Memory B cell (primary cell): ENCODE measurements at regions not wholly inside any gene's neighbourhood (a gene's known extent, or its start where the extent isn't known, plus 50 kb on each side); places are given as distances from the start of the nearest gene placed in this dataset.
"Not testable (repeated sequence)": the region's sequence is repeated elsewhere in the genome, so short reads cannot be mapped to it uniquely, and the experiment has no call there.

Source experiments
- ATAC-seq: fragments of 150-1000 bp; cut with Tn5 transposase; 2 replicates; pipeline ENCODE4 v1.10.0; 2021; ENCODE audit warnings: low read depth, mild to moderate bottlenecking, moderate library complexity
- DNase-seq, 2 donors: peaks; one replicate each; pipeline ENCODE4 v3.0.0; 2022; ENCODE audit warnings: low spot score in 2 of 2
- H3K27ac Mint-ChIP-seq: one replicate; pipeline ENCODE4 v1.8.0; 2022; ENCODE audit warnings: mild to moderate bottlenecking, moderate library complexity, mixed read lengths
- H3K27me3 Mint-ChIP-seq: one replicate; pipeline ENCODE4 v1.8.0; 2022; ENCODE audit warnings: mixed read lengths
- H3K36me3 Mint-ChIP-seq: one replicate; pipeline ENCODE4 v1.8.0; 2022; ENCODE audit warnings: mild to moderate bottlenecking, mixed read lengths
- H3K4me1 Mint-ChIP-seq: one replicate; pipeline ENCODE4 v1.8.0; 2022; ENCODE audit warnings: mixed read lengths
- H3K4me3 Mint-ChIP-seq: one replicate; pipeline ENCODE4 v1.8.0; 2022; ENCODE audit warnings: mild to moderate bottlenecking, moderate library complexity, mixed read lengths
- H3K9me3 Mint-ChIP-seq: one replicate; pipeline ENCODE4 v1.8.0; 2022; ENCODE audit warnings: mixed read lengths

- Mint-ChIP-seq H3K36me3 (no peaks in the 10 kb centered on the region), H3K9me3 (peaks cover 3% of the 10 kb centered on the region), H3K27me3 (peaks cover 8% of the 10 kb centered on the region), H3K27ac (no peak overlapping the region), H3K4me1 (no peaks in the 10 kb centered on the region), H3K4me3 (no peak overlapping the region)
- ATAC-seq (no peak), DNase-seq (no peak)
These were observed 56.4 kb downstream of the FOXF2 start for GRCh38 chr6:1445650-1446330.

- DNase-seq = no peak
- ATAC-seq = no peak
- no peaks in the 10 kb centered on the region for H3K36me3 Mint-ChIP-seq
- no peak overlapping the region for H3K4me3 Mint-ChIP-seq
- no peak overlapping the region for H3K27ac Mint-ChIP-seq
- H3K9me3 Mint-ChIP-seq = peaks cover 3% of the 10 kb centered on the region
- H3K27me3 Mint-ChIP-seq = peaks cover 10% of the 10 kb centered on the region
- no peaks in the 10 kb centered on the region for H3K4me1 Mint-ChIP-seq
These were observed 60.5 kb downstream of the FOXF2 start for GRCh38 chr6:1449896-1450295.

- ATAC-seq (no peak), DNase-seq (no peak)
- H3K4me1 Mint-ChIP-seq = no peaks in the 10 kb centered on the region
- peaks cover 16% of the 10 kb centered on the region for H3K27me3 Mint-ChIP-seq
- H3K9me3 Mint-ChIP-seq = peaks cover 3% of the 10 kb centered on the region
- no peak overlapping the region for H3K4me3 Mint-ChIP-seq
- H3K27ac Mint-ChIP-seq = no peak overlapping the region
- H3K36me3 Mint-ChIP-seq = no peaks in the 10 kb centered on the region
These were observed 63.6 kb downstream of the FOXF2 start for GRCh38 chr6:1453024-1453423.

- not testable (repeated sequence) for H3K4me3 Mint-ChIP-seq, H3K36me3 Mint-ChIP-seq, H3K9me3 Mint-ChIP-seq, ATAC-seq, H3K27ac Mint-ChIP-seq, H3K27me3 Mint-ChIP-seq, DNase-seq, H3K4me1 Mint-ChIP-seq
These were observed 67.4 kb downstream of the FOXF2 start for GRCh38 chr6:1456816-1457215.

GRCh38 chr6:1461207-1461606 is 71.8 kb downstream of the FOXF2 start:
- Mint-ChIP-seq H3K27ac (no peak overlapping the region), H3K9me3 (no peaks in the 10 kb centered on the region), H3K36me3 (no peaks in the 10 kb centered on the region), H3K4me1 (no peaks in the 10 kb centered on the region), H3K27me3 (peaks cover 1% of the 10 kb centered on the region), H3K4me3 (no peak overlapping the region)
- no peak for DNase-seq
- no peak for ATAC-seq

GRCh38 chr6:1461736-1462135 is 72.4 kb downstream of the FOXF2 start:
- H3K36me3 Mint-ChIP-seq = no peaks in the 10 kb centered on the region
- H3K4me1 Mint-ChIP-seq = no peaks in the 10 kb centered on the region
- H3K9me3 Mint-ChIP-seq = no peaks in the 10 kb centered on the region
- H3K27me3 Mint-ChIP-seq = peaks cover 5% of the 10 kb centered on the region
- no peak for ATAC-seq
- no peak overlapping the region for H3K4me3 Mint-ChIP-seq
- no peak for DNase-seq
- no peak overlapping the region for H3K27ac Mint-ChIP-seq

- Mint-ChIP-seq H3K27ac (no peak overlapping the region), H3K4me3 (no peak overlapping the region), H3K36me3 (no peaks in the 10 kb centered on the region), H3K4me1 (no peaks in the 10 kb centered on the region), H3K27me3 (peaks cover 9% of the 10 kb centered on the region), H3K9me3 (no peaks in the 10 kb centered on the region)
- DNase-seq (no peak), ATAC-seq (no peak)
These were observed 73.9 kb downstream of the FOXF2 start for GRCh38 chr6:1463275-1463674.

GRCh38 chr6:1463751-1464426 is 74.5 kb downstream of the FOXF2 start:
- Mint-ChIP-seq H3K4me3 (no peak overlapping the region), H3K9me3 (no peaks in the 10 kb centered on the region), H3K27ac (no peak overlapping the region), H3K27me3 (peaks cover 9% of the 10 kb centered on the region), H3K4me1 (no peaks in the 10 kb centered on the region), H3K36me3 (no peaks in the 10 kb centered on the region)
- DNase-seq (no peak), ATAC-seq (no peak)

- Mint-ChIP-seq H3K4me1 (no peaks in the 10 kb centered on the region), H3K27me3 (peaks cover 13% of the 10 kb centered on the region), H3K4me3 (no peak overlapping the region), H3K36me3 (no peaks in the 10 kb centered on the region), H3K27ac (no peak overlapping the region), H3K9me3 (no peaks in the 10 kb centered on the region)
- no peak for DNase-seq
- ATAC-seq = no peak
These were observed 75.5 kb downstream of the FOXF2 start for GRCh38 chr6:1464781-1465370.

GRCh38 chr6:1468126-1468525 is 78.8 kb downstream of the FOXF2 start:
- no peaks in the 10 kb centered on the region for H3K36me3 Mint-ChIP-seq
- no peak overlapping the region for H3K27ac Mint-ChIP-seq
- no peak for ATAC-seq
- no peak overlapping the region for H3K4me3 Mint-ChIP-seq
- no peak for DNase-seq
- H3K27me3 Mint-ChIP-seq = peaks cover 15% of the 10 kb centered on the region
- H3K9me3 Mint-ChIP-seq = no peaks in the 10 kb centered on the region
- H3K4me1 Mint-ChIP-seq = peaks cover 4% of the 10 kb centered on the region

GRCh38 chr6:1470040-1470439 is 80.7 kb downstream of the FOXF2 start:
- H3K9me3 Mint-ChIP-seq = no peaks in the 10 kb centered on the region
- DNase-seq (no peak), ATAC-seq (peak; percentile 38)
- H3K4me3 Mint-ChIP-seq = no peak overlapping the region
- H3K27ac Mint-ChIP-seq = no peak overlapping the region
- H3K4me1 Mint-ChIP-seq = peaks cover 4% of the 10 kb centered on the region
- peaks cover 21% of the 10 kb centered on the region for H3K27me3 Mint-ChIP-seq
- no peaks in the 10 kb centered on the region for H3K36me3 Mint-ChIP-seq

GRCh38 chr6:1472643-1473042 is 83.3 kb downstream of the FOXF2 start:
- DNase-seq (no peak), ATAC-seq (no peak)
- Mint-ChIP-seq H3K9me3 (no peaks in the 10 kb centered on the region), H3K4me1 (peaks cover 4% of the 10 kb centered on the region), H3K27me3 (peaks cover 18% of the 10 kb centered on the region), H3K4me3 (no peak overlapping the region), H3K27ac (no peak overlapping the region), H3K36me3 (no peaks in the 10 kb centered on the region)

GRCh38 chr6:1473166-1473565 is 83.8 kb downstream of the FOXF2 start:
- Mint-ChIP-seq H3K9me3 (peaks cover 2% of the 10 kb centered on the region), H3K4me1 (peaks cover 4% of the 10 kb centered on the region), H3K27ac (no peak overlapping the region), H3K36me3 (no peaks in the 10 kb centered on the region), H3K27me3 (peaks cover 14% of the 10 kb centered on the region), H3K4me3 (no peak overlapping the region)
- DNase-seq = no peak
- ATAC-seq = no peak

GRCh38 chr6:1473598-1473997 is 84.2 kb downstream of the FOXF2 start:
- no peak overlapping the region for H3K27ac Mint-ChIP-seq
- ATAC-seq (no peak), DNase-seq (no peak)
- no peak overlapping the region for H3K4me3 Mint-ChIP-seq
- no peaks in the 10 kb centered on the region for H3K36me3 Mint-ChIP-seq
- H3K9me3 Mint-ChIP-seq = peaks cover 5% of the 10 kb centered on the region
- H3K27me3 Mint-ChIP-seq = peaks cover 18% of the 10 kb centered on the region
- peaks cover 4% of the 10 kb centered on the region for H3K4me1 Mint-ChIP-seq
